HepG2 (cell line): ENCODE measurements at regions not wholly inside any gene's neighbourhood (a gene's known extent, or its start where the extent isn't known, plus 50 kb on each side); places are given as distances from the start of the nearest gene placed in this dataset.

Experiments used
- ATAC-seq: fragments of 200-7000 bp; cut with Tn5 transposase; 3 replicates; pipeline ENCODE4 v1.9.1; 2020; ENCODE audit warnings: mild to moderate bottlenecking, moderate library complexity
- BruUV-seq: library from RNA; stranded (reverse); fragments of 400-500 nt; replicated peaks from 2 replicates; lab custom pipeline; 2021; lab: Mats Ljungman, UMichigan
- CTCF ChIA-PET: fragments of 300-600 bp; formaldehyde crosslinking; extraction: SDS; loops from one replicate; lab custom pipeline; 2021; ENCODE audit warnings: low total read pairs, inconsistent platforms, low intra/inter-chr PET ratio; lab: Yijun Ruan, JAX
- POLR2A ChIA-PET: fragments of 350-600 bp; sonication (Branson Sonifier 250); formaldehyde crosslinking; loops from one replicate; lab custom pipeline; 2020; ENCODE audit warnings: antibody characterized with exemption, inconsistent platforms; lab: Yijun Ruan, JAX
- DNase-seq: peaks from one replicate; pipeline ENCODE4 v3.0.0-alpha.2; 2015; ENCODE audit warnings: low spot score
- FAIRE-seq: peaks from 3 replicates; lab custom pipeline; 2011; peaks lifted over from hg19 to GRCh38; lab: Jason Lieb, UNC
- H2AFZ ChIP-seq: one replicate; pipeline ENCODE4 v1.6.1; 2011; ENCODE audit warnings: low read length, inconsistent platforms
- H3K27ac ChIP-seq: fragments of 300-600 bp; 3 replicates; pipeline ENCODE4 v1.8.0; 2011; ENCODE audit warnings: mixed run types, mild to moderate bottlenecking, mixed read lengths, low read length, inconsistent platforms; ENCODE audit not compliant: insufficient read depth; ENCODE audit errors: extremely low read length
- H3K27me3 ChIP-seq, 2 experiments: fragments of 200-600 bp in 1 of 2; 2 replicates in 1 of 2; 3 replicates in 1 of 2; pipeline versions ENCODE4 v1.6.0 to v1.8.0; 2011; ENCODE audit warnings: low read length in 2 of 2, mild to moderate bottlenecking in 2 of 2, moderate library complexity in 2 of 2, inconsistent platforms in 1 of 2; ENCODE audit not compliant: insufficient read depth in 2 of 2, control insufficient read depth in 1 of 2
- H3K36me3 ChIP-seq, 2 experiments: fragments of 200-600 bp in 1 of 2; replicated peaks in 1 of 2; 2 replicates in 1 of 2; 3 replicates in 1 of 2; pipeline versions ENCODE4 v1.5.1 to v1.8.0; 2011; ENCODE audit warnings: low read length in 2 of 2, inconsistent platforms in 1 of 2; ENCODE audit not compliant: insufficient read depth in 2 of 2, control insufficient read depth in 1 of 2
- H3K4me1 ChIP-seq: 2 replicates; pipeline ENCODE4 v1.5.1; 2012; ENCODE audit warnings: low read length, inconsistent platforms; ENCODE audit not compliant: insufficient read depth
- H3K4me2 ChIP-seq: 2 replicates; pipeline ENCODE4 v1.6.0; 2011; ENCODE audit warnings: low read depth, low read length, inconsistent platforms
- H3K4me3 ChIP-seq, 3 experiments: fragments of 200-600 bp in 1 of 3; sonication (generic), shearing (Covaris generic) in 1 of 3; replicated peaks in 1 of 3; 2 replicates each; pipeline ENCODE4 v1.5.1; 2011 to 2016; ENCODE audit warnings: low read length in 3 of 3, inconsistent platforms in 2 of 3, low read depth in 2 of 3, mild to moderate bottlenecking in 2 of 3, control low read depth in 1 of 3, mixed read lengths in 1 of 3; ENCODE audit not compliant: insufficient read depth in 1 of 3
- H3K79me2 ChIP-seq: one replicate; pipeline ENCODE4 v1.6.1; 2011; ENCODE audit warnings: low read length, inconsistent platforms; ENCODE audit not compliant: insufficient read depth
- H3K9ac ChIP-seq: 2 replicates; pipeline ENCODE4 v1.6.0; 2011; ENCODE audit warnings: mild to moderate bottlenecking, low read depth, low read length, inconsistent platforms; ENCODE audit not compliant: insufficient read depth
- H3K9me3 ChIP-seq: 2 replicates; pipeline ENCODE4 v1.5.1; 2012; ENCODE audit warnings: mild to moderate bottlenecking, low read length
- H4K20me1 ChIP-seq: 2 replicates; pipeline ENCODE4 v1.6.0; 2011; ENCODE audit warnings: inconsistent platforms, mild to moderate bottlenecking, low read length, moderate library complexity; ENCODE audit not compliant: insufficient read depth
- ATM ChIP-seq: fragments of 450-650 bp; IDR thresholded peaks from 2 replicates; pipeline ENCODE4 v1.7.1; 2017; ENCODE audit warnings: mild to moderate bottlenecking, borderline replicate concordance
- BCL6 ChIP-seq: IDR thresholded peaks from 2 replicates; pipeline ENCODE4 v1.6.1; 2016; ENCODE audit warnings: missing genetic modification reagents, missing compliant biosample characterization
- MED1 ChIP-seq: sonication (generic); formaldehyde crosslinking; IDR thresholded peaks from 2 replicates; pipeline ENCODE4 v1.4.0; 2020; ENCODE audit warnings: missing genetic modification reagents
- XBP1 ChIP-seq: sonication (generic); formaldehyde crosslinking; IDR thresholded peaks from 2 replicates; pipeline ENCODE4 v1.5.0; 2020; ENCODE audit warnings: missing genetic modification reagents
- ZBTB39 ChIP-seq: sonication (generic); formaldehyde crosslinking; IDR thresholded peaks from 2 replicates; pipeline ENCODE4 v1.5.0; 2020; ENCODE audit warnings: missing genetic modification reagents
- ZNF513 ChIP-seq: sonication (generic); formaldehyde crosslinking; conservative IDR thresholded peaks from 2 replicates; pipeline ENCODE4 v1.5.0; 2020; ENCODE audit warnings: missing genetic modification reagents
- ZNF550 ChIP-seq: sonication (generic); formaldehyde crosslinking; IDR thresholded peaks from 2 replicates; pipeline ENCODE4 v1.4.0; 2020; ENCODE audit warnings: mild to moderate bottlenecking, missing genetic modification reagents, borderline replicate concordance
- ZNF780A ChIP-seq: sonication (generic); formaldehyde crosslinking; IDR thresholded peaks from 2 replicates; pipeline ENCODE4 v1.8.0; 2022; ENCODE audit warnings: mild to moderate bottlenecking, missing genetic modification reagents, moderate library complexity
- WGBS: methylation state at CpG from one replicate; pipeline ENCODE4 v1.1.6; 2017; ENCODE audit warnings: low lambda C conversion rate; 5-methylcytosine and 5-hydroxymethylcytosine counted together
- in situ Hi-C: cut with HindIII; loops from 2 replicates; pipeline ENCODE4 v1.10.0; 2017; ENCODE audit warnings: low pct_unique_long_range_greater_than_20kb; ENCODE audit not compliant: extremely low pct_ligation_motif_present
- intact Hi-C: fragments of 100-400 bp; cut with micrococcal nuclease; formaldehyde crosslinking; loops from one replicate; pipeline ENCODE4 v1.10.0; 2022; ENCODE audit not compliant: unreplicated experiment
- TF ChIP-seq, protein P1 (sequence below), 2 experiments: sonication (generic) in 1 of 2; formaldehyde crosslinking in 1 of 2; IDR thresholded peaks; 2 replicates each; pipeline versions ENCODE4 v1.5.1 to v1.6.1; 2011 to 2020; ENCODE audit warnings: borderline replicate concordance in 1 of 2, low read depth in 1 of 2, low read length in 1 of 2, mild to moderate bottlenecking in 1 of 2, missing genetic modification reagents in 1 of 2, moderate library complexity in 1 of 2

- Histone ChIP-seq H3K36me3 (no peaks in the 10 kb centered on the region), H3K27ac (no peak overlapping the region), H3K27me3 (peaks cover 2 to 9% of the 10 kb centered on the region in 2 experiments; a peak in 1 of 5 replicates), H2AFZ (no peak overlapping the region), H3K4me2 (no peak overlapping the region), H3K4me1 (no peaks in the 10 kb centered on the region), H4K20me1 (no peaks in the 10 kb centered on the region), H3K9me3 (no peaks in the 10 kb centered on the region)
- no peak for ATAC-seq
- intact Hi-C loops: no loop called here
- ChIA-PET POLR2A (no interaction called here), CTCF (no interaction called here)
- BruUV-seq: no TSS peak
- in situ Hi-C loops: no loop called here
- no peak for TF ChIP-seq ZNF513 (CRISPR knock-in tag)
- TF ChIP-seq ZNF550 (CRISPR knock-in tag): no peak
- no peak for TF ChIP-seq ATM
- no peak for TF ChIP-seq XBP1 (CRISPR knock-in tag)
- no peak for TF ChIP-seq MED1
- no peak for TF ChIP-seq ZBTB39 (CRISPR knock-in tag)
- no peak for TF ChIP-seq ZNF780A (CRISPR knock-in tag)
- TF ChIP-seq, protein P1, sequence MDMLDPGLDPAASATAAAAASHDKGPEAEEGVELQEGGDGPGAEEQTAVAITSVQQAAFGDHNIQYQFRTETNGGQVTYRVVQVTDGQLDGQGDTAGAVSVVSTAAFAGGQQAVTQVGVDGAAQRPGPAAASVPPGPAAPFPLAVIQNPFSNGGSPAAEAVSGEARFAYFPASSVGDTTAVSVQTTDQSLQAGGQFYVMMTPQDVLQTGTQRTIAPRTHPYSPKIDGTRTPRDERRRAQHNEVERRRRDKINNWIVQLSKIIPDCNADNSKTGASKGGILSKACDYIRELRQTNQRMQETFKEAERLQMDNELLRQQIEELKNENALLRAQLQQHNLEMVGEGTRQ (IDR thresholded peaks at IDR 0.05; ENCODE audit: low read depth, low read length): no peak
- TF ChIP-seq, protein P1 (CRISPR knock-in tag; IDR thresholded peaks at IDR 0.05; ENCODE audit: borderline replicate concordance): no peak
- no peak for TF ChIP-seq BCL6 (CRISPR knock-in tag)
- TF ChIP-seq, all 625 proteins: peak for 0
- H3K79me2 ChIP-seq: no peaks in the 10 kb centered on the region
- no peak for FAIRE-seq
- no peak overlapping the region for H3K9ac ChIP-seq
- H3K4me3 ChIP-seq: no peak overlapping the region
- DNase-seq: no peak
- 65% methylated on average over 7 of the region's 7 CpGs for WGBS
Measured at GRCh38 chr6:8234321-8234720, 132.0 kb upstream of the EEF1E1 start.
